B cell (primary cell): ENCODE measurements at regions not wholly inside any gene's neighbourhood (a gene's known extent, or its start where the extent isn't known, plus 50 kb on each side); places are given as distances from the start of the nearest gene placed in this dataset.

Source experiments
- ATAC-seq: fragments of 200-7000 bp; cut with Tn5 transposase; one replicate; pipeline ENCODE4 v1.10.0; 2021; ENCODE audit warnings: low read depth, mild to moderate bottlenecking, moderate number of reproducible peaks, moderate library complexity
- CTCF ChIA-PET: fragments of 350-600 bp; sonication (Branson Sonifier 250); formaldehyde crosslinking; loops from one replicate; lab custom pipeline; 2021; ENCODE audit warnings: antibody characterized with exemption, inconsistent platforms; lab: Charles Lee
- POLR2A ChIA-PET: fragments of 350-600 bp; sonication (Branson Sonifier 250); formaldehyde crosslinking; loops from one replicate; lab custom pipeline; 2021; ENCODE audit warnings: antibody characterized with exemption; lab: Charles Lee
- DNase-seq: peaks from one replicate; pipeline ENCODE4 v3.0.0; 2013
- H2AFZ ChIP-seq: 2 replicates; pipeline ENCODE4 v1.6.1; 2012; ENCODE audit warnings: mild to moderate bottlenecking, low read depth, low read length; ENCODE audit not compliant: insufficient read depth, poor library complexity, severe bottlenecking
- H3K27ac ChIP-seq, 2 donors: 1 replicate in 1 of 2; 2 replicates in 1 of 2; pipeline ENCODE4 v1.5.1; 2012 to 2013; ENCODE audit warnings: low read length in 2 of 2, mild to moderate bottlenecking in 2 of 2, moderate library complexity in 1 of 2
- H3K27me3 ChIP-seq, 4 experiments: fragments of 200-600 bp in 1 of 4; sonication (generic) in 1 of 4; replicated peaks in 1 of 4; 1 replicate in 2 of 4; 2 replicates in 2 of 4; pipeline versions ENCODE4 v1.6.1 to v1.7.0; 2013 to 2016; ENCODE audit warnings: low read length in 3 of 4, mild to moderate bottlenecking in 2 of 4, mixed read lengths in 1 of 4, moderate library complexity in 1 of 4; ENCODE audit not compliant: insufficient read depth in 4 of 4, control insufficient read depth in 3 of 4; ENCODE audit errors: control extremely low read depth in 1 of 4
- H3K36me3 ChIP-seq, 2 experiments: replicated peaks in 1 of 2; 1 replicate in 1 of 2; 2 replicates in 1 of 2; pipeline versions ENCODE4 v1.6.1 to v1.7.1; 2013; ENCODE audit warnings: low read length in 1 of 2; ENCODE audit not compliant: insufficient read depth in 2 of 2, control insufficient read depth in 1 of 2; ENCODE audit errors: control extremely low read depth in 1 of 2, extremely low read depth in 1 of 2
- H3K4me1 ChIP-seq, 2 donors: fragments of 200-600 bp in 1 of 2; sonication (generic) in 1 of 2; 1 replicate in 1 of 2; 2 replicates in 1 of 2; pipeline versions ENCODE4 v1.5.1 to v1.6.1; 2013 to 2017; ENCODE audit warnings: low read length in 2 of 2; ENCODE audit not compliant: control insufficient read depth in 2 of 2, insufficient read depth in 2 of 2
- H3K4me2 ChIP-seq: replicated peaks from 2 replicates; pipeline ENCODE3; 2012; ENCODE audit warnings: mild to moderate bottlenecking, low read depth, low read length; ENCODE audit not compliant: poor library complexity, severe bottlenecking
- H3K4me3 ChIP-seq, 5 experiments: fragments of 200-600 bp in 1 of 5; sonication (generic) in 1 of 5; 1 replicate in 3 of 5; 2 replicates in 2 of 5; pipeline versions ENCODE4 v1.5.1 to v1.7.0; 2011 to 2016; ENCODE audit warnings: low read length in 4 of 5, mild to moderate bottlenecking in 4 of 5, low read depth in 2 of 5, control low read depth in 1 of 5, moderate library complexity in 1 of 5; ENCODE audit not compliant: insufficient read depth in 1 of 5; ENCODE audit errors: control extremely low read depth in 1 of 5, extremely low read depth in 1 of 5
- H3K79me2 ChIP-seq: fragments of 200-600 bp; sonication (generic); one replicate; pipeline ENCODE4 v1.6.0; 2016; ENCODE audit warnings: low read length; ENCODE audit not compliant: control insufficient read depth, insufficient read depth
- H3K9ac ChIP-seq: fragments of 200-600 bp; sonication (generic); 2 replicates; pipeline ENCODE4 v1.6.1; 2017; ENCODE audit warnings: mild to moderate bottlenecking, low read length, moderate library complexity
- H3K9me3 ChIP-seq, 3 donors: one replicate each; pipeline versions ENCODE4 v1.6.1 to v1.7.1; 2013; ENCODE audit warnings: low read length in 2 of 3; ENCODE audit not compliant: control insufficient read depth in 2 of 3, insufficient read depth in 1 of 3; ENCODE audit errors: control extremely low read depth in 1 of 3
- H4K20me1 ChIP-seq: 2 replicates; pipeline ENCODE4 v1.6.0; 2012; ENCODE audit warnings: mild to moderate bottlenecking, low read length; ENCODE audit not compliant: insufficient read depth, control insufficient read depth, poor library complexity, severe bottlenecking
- H3K27ac Mint-ChIP-seq: one replicate; pipeline ENCODE4 v1.8.0; 2021; ENCODE audit warnings: mixed read lengths
- H3K27me3 Mint-ChIP-seq: one replicate; pipeline ENCODE4 v1.8.0; 2021; ENCODE audit warnings: mixed read lengths
- H3K4me1 Mint-ChIP-seq: one replicate; pipeline ENCODE4 v1.8.0; 2021; ENCODE audit warnings: mixed read lengths
- H3K4me3 Mint-ChIP-seq: one replicate; pipeline ENCODE4 v1.8.0; 2021; ENCODE audit warnings: mixed read lengths
- H3K9me3 Mint-ChIP-seq: one replicate; pipeline ENCODE4 v1.8.0; 2022; ENCODE audit warnings: mixed read lengths; ENCODE audit not compliant: insufficient read depth
- EZH2 ChIP-seq: IDR thresholded peaks from 2 replicates; pipeline ENCODE4 v1.6.1; 2012; ENCODE audit warnings: borderline replicate concordance, low read depth, mild to moderate bottlenecking, moderate library complexity, low read length; ENCODE audit not compliant: insufficient read depth, poor library complexity, severe bottlenecking
- WGBS: methylation state at CpG from one replicate; pipeline ENCODE4 v1.1.5; 2013; ENCODE audit warnings: missing lambda C conversion rate; ENCODE audit not compliant: insufficient coverage; 5-methylcytosine and 5-hydroxymethylcytosine counted together
- intact Hi-C: fragments of 100-400 bp; cut with micrococcal nuclease; formaldehyde crosslinking; loops from one replicate; pipeline ENCODE4 v1.10.0; 2022
- TF ChIP-seq, protein P1 (sequence below): fragments of 200-600 bp; IDR thresholded peaks from one replicate; pipeline ENCODE4 v1.8.0; 2022; ENCODE audit warnings: antibody characterized with exemption, mild to moderate bottlenecking

- Histone ChIP-seq H3K36me3 (no peaks in the 10 kb centered on the region), H3K4me2 (no peak overlapping the region), H2AFZ (no peak overlapping the region), H3K9ac (no peak overlapping the region), H3K79me2 (no peaks in the 10 kb centered on the region), H3K9me3 (peaks cover 0 to 7% (median 0%) of the 10 kb centered on the region in 3 donors), H3K27me3 (no peaks in the 10 kb centered on the region), H3K4me3 (no peak overlapping the region), H4K20me1 (no peaks in the 10 kb centered on the region), H3K4me1 (no peaks in the 10 kb centered on the region), H3K27ac (no peak overlapping the region)
- CTCF ChIA-PET: no interaction called here
- no peak overlapping the region for H3K4me3 Mint-ChIP-seq
- H3K4me1 Mint-ChIP-seq: no peaks in the 10 kb centered on the region
- TF ChIP-seq, protein P1, sequence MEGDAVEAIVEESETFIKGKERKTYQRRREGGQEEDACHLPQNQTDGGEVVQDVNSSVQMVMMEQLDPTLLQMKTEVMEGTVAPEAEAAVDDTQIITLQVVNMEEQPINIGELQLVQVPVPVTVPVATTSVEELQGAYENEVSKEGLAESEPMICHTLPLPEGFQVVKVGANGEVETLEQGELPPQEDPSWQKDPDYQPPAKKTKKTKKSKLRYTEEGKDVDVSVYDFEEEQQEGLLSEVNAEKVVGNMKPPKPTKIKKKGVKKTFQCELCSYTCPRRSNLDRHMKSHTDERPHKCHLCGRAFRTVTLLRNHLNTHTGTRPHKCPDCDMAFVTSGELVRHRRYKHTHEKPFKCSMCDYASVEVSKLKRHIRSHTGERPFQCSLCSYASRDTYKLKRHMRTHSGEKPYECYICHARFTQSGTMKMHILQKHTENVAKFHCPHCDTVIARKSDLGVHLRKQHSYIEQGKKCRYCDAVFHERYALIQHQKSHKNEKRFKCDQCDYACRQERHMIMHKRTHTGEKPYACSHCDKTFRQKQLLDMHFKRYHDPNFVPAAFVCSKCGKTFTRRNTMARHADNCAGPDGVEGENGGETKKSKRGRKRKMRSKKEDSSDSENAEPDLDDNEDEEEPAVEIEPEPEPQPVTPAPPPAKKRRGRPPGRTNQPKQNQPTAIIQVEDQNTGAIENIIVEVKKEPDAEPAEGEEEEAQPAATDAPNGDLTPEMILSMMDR: no peak
- TF ChIP-seq EZH2: no peak
- intact Hi-C loops: no loop called here
- H3K27ac Mint-ChIP-seq: no peak overlapping the region
- H3K27me3 Mint-ChIP-seq: no peaks in the 10 kb centered on the region
- no peak for ATAC-seq
- no peaks in the 10 kb centered on the region for H3K9me3 Mint-ChIP-seq
- POLR2A ChIA-PET: no interaction called here
- DNase-seq: no peak
These were observed 549.0 kb upstream of the RGS18 start for GRCh38 chr1:191609305-191609704.

DNA sequence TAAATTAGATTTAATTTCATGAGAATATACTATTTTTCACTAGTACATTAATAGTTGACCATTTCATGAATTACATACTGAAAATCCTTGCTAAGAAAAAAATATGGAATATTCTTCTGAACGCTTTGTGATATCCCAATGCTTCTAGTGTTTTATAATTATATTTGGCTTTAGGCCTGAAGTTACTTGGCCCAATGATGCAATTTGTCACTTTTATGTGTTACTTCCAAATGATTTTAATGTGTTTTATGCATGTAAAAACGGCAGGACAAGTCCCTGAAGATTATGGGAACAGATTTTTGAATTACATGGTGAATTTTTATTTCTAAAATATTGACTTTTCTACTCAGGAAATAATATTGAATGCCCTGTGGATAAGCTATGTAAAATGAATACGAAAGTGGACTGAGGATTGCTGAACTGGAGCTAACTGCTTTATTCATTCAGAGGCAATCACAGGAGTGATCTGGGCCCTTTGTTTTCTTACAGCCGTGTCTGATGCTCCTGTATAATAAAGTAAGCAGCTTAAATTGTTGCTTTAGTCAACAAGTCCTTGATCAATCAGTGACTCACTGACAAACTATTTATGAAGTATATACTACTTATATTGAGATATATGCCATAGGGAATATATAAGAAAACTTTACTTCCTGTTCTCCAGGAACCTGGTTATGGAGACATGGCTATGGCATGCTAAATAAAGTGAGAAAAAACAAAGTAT is 543.0 kb upstream of the RGS18 start:
- Mint-ChIP-seq H3K27me3 (no peaks in the 10 kb centered on the region), H3K9me3 (peaks cover 2% of the 10 kb centered on the region), H3K27ac (no peak overlapping the region), H3K4me3 (no peak overlapping the region), H3K4me1 (no peaks in the 10 kb centered on the region)
- 63% methylated on average over 2 of the region's 4 CpGs for WGBS
- H3K9ac ChIP-seq: no peak overlapping the region
- TF ChIP-seq EZH2: no peak
- TF ChIP-seq, protein P1: no peak
- no peak for DNase-seq
- no peaks in the 10 kb centered on the region for H3K36me3 ChIP-seq
- no peaks in the 10 kb centered on the region for H4K20me1 ChIP-seq
- H3K79me2 ChIP-seq: no peaks in the 10 kb centered on the region
- ATAC-seq: no peak
- no peaks in the 10 kb centered on the region for H3K9me3 ChIP-seq
- H3K4me3 ChIP-seq: no peak overlapping the region
- ChIA-PET POLR2A (no interaction called here), CTCF (no interaction called here)
- intact Hi-C loops: no loop called here
- no peaks in the 10 kb centered on the region for H3K27me3 ChIP-seq
- no peaks in the 10 kb centered on the region for H3K4me1 ChIP-seq
- H3K4me2 ChIP-seq: no peak overlapping the region
- H3K27ac ChIP-seq: no peak overlapping the region
- no peak overlapping the region for H2AFZ ChIP-seq
